ENCODE measurements at regions not wholly inside any gene's neighbourhood (a gene's known extent, or its start where the extent isn't known, plus 50 kb on each side); places are given as distances from the start of the nearest gene placed in this dataset.

GRCh38 chr14:56886471-56887062 lies 76.3 kb upstream of the OTX2 start:
- H3K27ac ChIP-seq (ENCODE audit: low read depth, low read length), result no peak overlapping the region

DNA sequence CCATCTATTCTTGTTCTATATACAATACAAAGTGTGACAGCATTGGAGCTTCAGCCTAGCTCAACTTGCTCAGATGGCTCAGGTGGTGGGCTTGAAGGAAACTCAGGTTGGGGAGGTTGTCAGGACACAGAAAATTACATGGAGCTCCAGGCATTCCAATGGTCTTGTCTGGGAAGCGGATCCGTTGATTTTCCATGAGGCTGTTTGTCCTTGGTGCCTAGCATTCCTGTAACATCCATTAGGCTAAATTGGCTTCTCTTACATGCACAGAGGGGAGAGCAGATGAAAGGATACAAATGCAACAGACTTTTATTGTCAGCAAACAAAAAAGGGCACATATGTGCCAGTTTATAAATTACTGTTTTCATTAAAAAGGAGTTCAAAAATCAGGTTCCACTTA lies 75.5 kb upstream of the OTX2 start:
- H4K20me1 ChIP-seq (ENCODE audit: insufficient read depth, low read length), result no peaks in the 10 kb centered on the region
- no peaks in the 10 kb centered on the region for H3K27me3 ChIP-seq (ENCODE audit: insufficient read depth, low read length)
- no peaks in the 10 kb centered on the region for H3K9me3 ChIP-seq (ENCODE audit: low read depth, low read length)
- no peak overlapping the region for H3K4me3 ChIP-seq (ENCODE audit: insufficient read depth, low read length)
- H3K4me2 ChIP-seq (ENCODE audit: insufficient read depth, low read length), result no peak overlapping the region
- no peaks in the 10 kb centered on the region for H3K79me2 ChIP-seq (ENCODE audit: insufficient read depth, low read length)
- no peak for DNase-seq (ENCODE audit: insufficient read length, low spot score, missing footprints)
- H3K27ac ChIP-seq (ENCODE audit: low read depth, low read length), result no peak overlapping the region
- H3K36me3 ChIP-seq (ENCODE audit: insufficient read depth, low read length), result no peaks in the 10 kb centered on the region
- H3K4me1 ChIP-seq (ENCODE audit: insufficient read depth, low read length), result no peaks in the 10 kb centered on the region
- H2AFZ ChIP-seq (ENCODE audit: low read length), result no peak overlapping the region
- TF ChIP-seq CTCF (IDR thresholded peaks at IDR 0.05; ENCODE audit: extremely low read depth, low read depth, low read length), result no peak

More at GRCh38 chr14:56886471-56887062, 76.3 kb upstream of the OTX2 start:
- TF ChIP-seq CTCF (IDR thresholded peaks at IDR 0.05; ENCODE audit: extremely low read depth, low read depth, low read length), result no peak
- no peak overlapping the region for H3K4me2 ChIP-seq (ENCODE audit: insufficient read depth, low read length)
- H2AFZ ChIP-seq (ENCODE audit: low read length), result no peak overlapping the region
- H3K4me1 ChIP-seq (ENCODE audit: insufficient read depth, low read length), result no peaks in the 10 kb centered on the region
- H3K4me3 ChIP-seq (ENCODE audit: insufficient read depth, low read length), result no peak overlapping the region
- DNase-seq (ENCODE audit: insufficient read length, low spot score, missing footprints), result no peak
- H3K36me3 ChIP-seq (ENCODE audit: insufficient read depth, low read length), result no peaks in the 10 kb centered on the region
- no peaks in the 10 kb centered on the region for H4K20me1 ChIP-seq (ENCODE audit: insufficient read depth, low read length)
- no peaks in the 10 kb centered on the region for H3K79me2 ChIP-seq (ENCODE audit: insufficient read depth, low read length)
- no peaks in the 10 kb centered on the region for H3K27me3 ChIP-seq (ENCODE audit: insufficient read depth, low read length)
- no peaks in the 10 kb centered on the region for H3K9me3 ChIP-seq (ENCODE audit: low read depth, low read length)

DNA sequence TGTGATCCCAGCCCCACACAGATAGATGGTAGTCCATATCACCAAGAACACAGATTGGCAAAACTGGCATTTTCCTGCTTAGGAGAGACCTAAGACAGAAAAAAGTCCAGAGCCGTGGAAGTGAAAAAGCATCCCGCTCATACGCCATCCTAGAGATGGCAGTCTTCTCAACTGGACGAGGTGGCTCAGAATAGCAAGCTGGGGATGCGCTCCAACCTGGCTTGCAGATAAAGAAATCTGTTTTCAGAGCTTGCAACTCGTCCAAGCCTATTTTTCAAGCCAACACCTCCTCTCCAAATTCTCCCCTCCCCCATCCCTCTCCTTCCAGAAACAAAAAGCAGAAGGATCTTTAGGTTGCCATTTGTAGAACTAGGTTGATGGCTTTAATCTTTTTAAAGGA lies 74.3 kb upstream of the OTX2 start:
- Histone ChIP-seq H4K20me1 (ENCODE audit: insufficient read depth, low read length) (no peaks in the 10 kb centered on the region), H3K27me3 (ENCODE audit: insufficient read depth, low read length) (no peaks in the 10 kb centered on the region), H3K79me2 (ENCODE audit: insufficient read depth, low read length) (no peaks in the 10 kb centered on the region), H2AFZ (ENCODE audit: low read length) (no peak overlapping the region), H3K4me1 (ENCODE audit: insufficient read depth, low read length) (no peaks in the 10 kb centered on the region), H3K9me3 (ENCODE audit: low read depth, low read length) (no peaks in the 10 kb centered on the region), H3K36me3 (ENCODE audit: insufficient read depth, low read length) (no peaks in the 10 kb centered on the region), H3K4me2 (ENCODE audit: insufficient read depth, low read length) (no peak overlapping the region), H3K27ac (ENCODE audit: low read depth, low read length) (no peak overlapping the region), H3K4me3 (ENCODE audit: insufficient read depth, low read length) (no peak overlapping the region)
- no peak for TF ChIP-seq CTCF (IDR thresholded peaks at IDR 0.05; ENCODE audit: extremely low read depth, low read depth, low read length)
- DNase-seq (ENCODE audit: insufficient read length, low spot score, missing footprints), result no peak

DNA sequence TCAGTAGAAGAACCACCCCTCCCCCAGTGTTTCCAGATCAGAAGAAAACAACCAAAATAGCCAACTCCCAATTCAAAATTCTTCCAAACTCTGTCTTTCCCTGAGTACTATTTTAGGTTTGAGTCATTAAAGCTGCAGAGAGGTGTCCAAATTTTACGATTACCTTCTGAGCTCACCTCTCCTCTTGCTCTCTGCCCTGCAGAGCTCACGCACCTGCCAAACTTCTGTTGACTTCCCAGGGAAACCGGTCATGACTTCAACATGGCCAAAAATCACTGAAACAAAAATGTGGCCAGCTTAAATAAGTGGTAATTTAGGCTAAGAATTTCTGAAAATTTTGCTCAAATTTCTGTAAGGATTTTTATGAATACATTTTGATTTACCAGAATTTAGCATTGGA lies 70.9 kb upstream of the OTX2 start:
- Histone ChIP-seq H3K27me3 (ENCODE audit: insufficient read depth, low read length) (no peaks in the 10 kb centered on the region), H4K20me1 (ENCODE audit: insufficient read depth, low read length) (no peaks in the 10 kb centered on the region), H3K27ac (ENCODE audit: low read depth, low read length) (no peak overlapping the region), H3K36me3 (ENCODE audit: insufficient read depth, low read length) (no peaks in the 10 kb centered on the region), H3K4me3 (ENCODE audit: insufficient read depth, low read length) (no peak overlapping the region), H3K4me1 (ENCODE audit: insufficient read depth, low read length) (no peaks in the 10 kb centered on the region), H3K9me3 (ENCODE audit: low read depth, low read length) (no peaks in the 10 kb centered on the region), H3K79me2 (ENCODE audit: insufficient read depth, low read length) (no peaks in the 10 kb centered on the region), H2AFZ (ENCODE audit: low read length) (no peak overlapping the region), H3K4me2 (ENCODE audit: insufficient read depth, low read length) (no peak overlapping the region)
- DNase-seq (ENCODE audit: insufficient read length, low spot score, missing footprints), result no peak
- TF ChIP-seq CTCF (IDR thresholded peaks at IDR 0.05; ENCODE audit: extremely low read depth, low read depth, low read length), result no peak

All from osteoblast (primary cell).